HG03558 (cell line): ENCODE measurements at regions not wholly inside any gene's neighbourhood (a gene's known extent, or its start where the extent isn't known, plus 50 kb on each side); places are given as distances from the start of the nearest gene placed in this dataset.
"Not testable (repeated sequence)": the region's sequence is repeated elsewhere in the genome, so short reads cannot be mapped to it uniquely, and the experiment has no call there.

ENCODE experiments used
- ATAC-seq: cut with Tn5 transposase; IDR thresholded peaks from one replicate; pipeline ENCODE4 v1.9.1; 2021; ENCODE audit warnings: moderate number of reproducible peaks; ENCODE audit not compliant: unreplicated experiment; ENCODE audit errors: extremely low read depth

GRCh38 chr14:101284711-101285110 lies 276.6 kb upstream of the DIO3 start:
- no peak for ATAC-seq

GRCh38 chr14:101286271-101287018 lies 274.9 kb upstream of the DIO3 start:
- no peak for ATAC-seq

GRCh38 chr14:101288436-101289229 lies 272.7 kb upstream of the DIO3 start:
- no peak for ATAC-seq

GRCh38 chr14:101289230-101289690 lies 272.0 kb upstream of the DIO3 start:
- ATAC-seq: no peak

- ATAC-seq: no peak
Observed at GRCh38 chr14:101289911-101290310, 271.4 kb upstream of the DIO3 start.

GRCh38 chr14:101290611-101291010 lies 270.7 kb upstream of the DIO3 start:
- no peak for ATAC-seq

- ATAC-seq: no peak
Observed at GRCh38 chr14:101291390-101291789, 269.9 kb upstream of the DIO3 start.

- ATAC-seq: no peak
Observed at GRCh38 chr14:101292448-101292847, 268.8 kb upstream of the DIO3 start.

GRCh38 chr14:101293605-101294004 lies 267.7 kb upstream of the DIO3 start:
- ATAC-seq: no peak

- no peak for ATAC-seq
Observed at GRCh38 chr14:101294136-101294535, 267.2 kb upstream of the DIO3 start.

- ATAC-seq: not testable (repeated sequence)
Observed at GRCh38 chr14:101299781-101300180, 261.5 kb upstream of the DIO3 start.

GRCh38 chr14:101301011-101301410 lies 260.3 kb upstream of the DIO3 start:
- no peak for ATAC-seq

- ATAC-seq: not testable (repeated sequence)
Observed at GRCh38 chr14:101307162-101307561, 254.1 kb upstream of the DIO3 start.

GRCh38 chr14:101311186-101311585 lies 250.1 kb upstream of the DIO3 start:
- not testable (repeated sequence) for ATAC-seq

GRCh38 chr14:101313268-101313667 lies 248.0 kb upstream of the DIO3 start:
- ATAC-seq: no peak

GRCh38 chr14:101315802-101316296 lies 245.4 kb upstream of the DIO3 start:
- ATAC-seq: no peak

- ATAC-seq: no peak
Observed at GRCh38 chr14:101318271-101318670, 243.0 kb upstream of the DIO3 start.

- no peak for ATAC-seq
Observed at GRCh38 chr14:101320396-101320795, 240.9 kb upstream of the DIO3 start.

GRCh38 chr14:101322223-101322622 lies 239.1 kb upstream of the DIO3 start:
- no peak for ATAC-seq

GRCh38 chr14:101323111-101323510 lies 238.2 kb upstream of the DIO3 start:
- ATAC-seq: no peak

GRCh38 chr14:101323614-101324235 lies 237.6 kb upstream of the DIO3 start:
- not testable (repeated sequence) for ATAC-seq
